ENCODE measurements at regions not wholly inside any gene's neighbourhood (a gene's known extent, or its start where the extent isn't known, plus 50 kb on each side); places are given as distances from the start of the nearest gene placed in this dataset.

GRCh38 chr3:78287085-78287484, 1247.2 kb downstream of the ROBO2 start:
- TF ChIP-seq CTCF (optimal IDR thresholded peaks at IDR 0.05 in 1 of 3, IDR thresholded peaks at IDR 0.05 in 1 of 3, conservative IDR thresholded peaks at IDR 0.05 in 1 of 3; ENCODE audit: extremely low read depth in 1 of 3, insufficient read depth in 2 of 3, low read length in 3 of 3): no peak
- H3K9ac ChIP-seq (ENCODE audit: control insufficient read depth, extremely low read depth, insufficient read depth, low read length): no peak overlapping the region
- no peak overlapping the region for H2AFZ ChIP-seq (ENCODE audit: control insufficient read depth, low read length)
- H3K79me2 ChIP-seq (ENCODE audit: control insufficient read depth, insufficient read depth, low read length): no peaks in the 10 kb centered on the region
- no peak overlapping the region for H3K4me3 ChIP-seq (ENCODE audit: control insufficient read depth in 2 of 3, extremely low read depth in 1 of 3, insufficient read depth in 2 of 3, low read depth in 1 of 3, low read length in 3 of 3)
- FAIRE-seq (no peak), DNase-seq (ENCODE audit: low read depth, low spot score) (no peak)
- H3K4me1 ChIP-seq (ENCODE audit: control insufficient read depth, extremely low read depth, insufficient read depth, low read length): no peaks in the 10 kb centered on the region
- H3K27me3 ChIP-seq (ENCODE audit: control insufficient read depth, extremely low read depth, insufficient read depth, low read length): no peaks in the 10 kb centered on the region
- no peaks in the 10 kb centered on the region for H4K20me1 ChIP-seq (ENCODE audit: control insufficient read depth, extremely low read depth, insufficient read depth, low read length)
- H3K4me2 ChIP-seq (ENCODE audit: control insufficient read depth, extremely low read depth, insufficient read depth, low read depth, low read length): no peak overlapping the region
- dilution Hi-C loops (cut with MboI; ENCODE audit: extremely low pct_ligation_motif_present, low sequenced_read_pairs): no loop called here
- no peaks in the 10 kb centered on the region for H3K36me3 ChIP-seq (ENCODE audit: control insufficient read depth in 2 of 2, extremely low read depth in 1 of 2, insufficient read depth in 2 of 2, low read length in 2 of 2)
- H3K9me3 ChIP-seq (ENCODE audit: control insufficient read depth, low read depth, low read length): no peaks in the 10 kb centered on the region
- H3K9me1 ChIP-seq (ENCODE audit: control insufficient read depth, extremely low read depth, insufficient read depth, low read length): no peaks in the 10 kb centered on the region
- no peak overlapping the region for H3K27ac ChIP-seq (ENCODE audit: control insufficient read depth, insufficient read depth, low read length)

- Histone ChIP-seq H3K4me1 (ENCODE audit: control insufficient read depth, extremely low read depth, insufficient read depth, low read length) (no peaks in the 10 kb centered on the region), H3K4me2 (ENCODE audit: control insufficient read depth, extremely low read depth, insufficient read depth, low read depth, low read length) (no peak overlapping the region), H3K36me3 (ENCODE audit: control insufficient read depth in 2 of 2, extremely low read depth in 1 of 2, insufficient read depth in 2 of 2, low read length in 2 of 2) (no peaks in the 10 kb centered on the region), H3K79me2 (ENCODE audit: control insufficient read depth, insufficient read depth, low read length) (no peaks in the 10 kb centered on the region), H3K9me1 (ENCODE audit: control insufficient read depth, extremely low read depth, insufficient read depth, low read length) (no peaks in the 10 kb centered on the region), H3K9me3 (ENCODE audit: control insufficient read depth, low read depth, low read length) (no peaks in the 10 kb centered on the region), H3K4me3 (ENCODE audit: control insufficient read depth in 2 of 3, extremely low read depth in 1 of 3, insufficient read depth in 2 of 3, low read depth in 1 of 3, low read length in 3 of 3) (no peak overlapping the region), H4K20me1 (ENCODE audit: control insufficient read depth, extremely low read depth, insufficient read depth, low read length) (no peaks in the 10 kb centered on the region), H3K27ac (ENCODE audit: control insufficient read depth, insufficient read depth, low read length) (no peak overlapping the region), H3K27me3 (ENCODE audit: control insufficient read depth, extremely low read depth, insufficient read depth, low read length) (no peaks in the 10 kb centered on the region), H2AFZ (ENCODE audit: control insufficient read depth, low read length) (no peak overlapping the region), H3K9ac (ENCODE audit: control insufficient read depth, extremely low read depth, insufficient read depth, low read length) (no peak overlapping the region)
- FAIRE-seq (no peak), DNase-seq (ENCODE audit: low read depth, low spot score) (no peak)
- TF ChIP-seq EZH2 (IDR thresholded peaks at IDR 0.05; ENCODE audit: low read length) (no peak), CTCF (optimal IDR thresholded peaks at IDR 0.05 in 1 of 3, IDR thresholded peaks at IDR 0.05 in 1 of 3, conservative IDR thresholded peaks at IDR 0.05 in 1 of 3; ENCODE audit: extremely low read depth in 1 of 3, insufficient read depth in 2 of 3, low read length in 3 of 3) (no peak)
- dilution Hi-C loops (cut with MboI; ENCODE audit: extremely low pct_ligation_motif_present, low sequenced_read_pairs): no loop called here
Measured at GRCh38 chr3:78293284-78293683, 1253.4 kb downstream of the ROBO2 start.

Measured in keratinocyte (primary cell).